HG02870 (cell line): ENCODE measurements at regions not wholly inside any gene's neighbourhood (a gene's known extent, or its start where the extent isn't known, plus 50 kb on each side); places are given as distances from the start of the nearest gene placed in this dataset.
"Not testable (repeated sequence)": the region's sequence is repeated elsewhere in the genome, so short reads cannot be mapped to it uniquely, and the experiment has no call there.

Experiments used
- ATAC-seq: cut with Tn5 transposase; IDR thresholded peaks from one replicate; pipeline ENCODE4 v1.9.1; 2021; ENCODE audit warnings: mild to moderate bottlenecking, moderate library complexity; ENCODE audit not compliant: unreplicated experiment

DNA sequence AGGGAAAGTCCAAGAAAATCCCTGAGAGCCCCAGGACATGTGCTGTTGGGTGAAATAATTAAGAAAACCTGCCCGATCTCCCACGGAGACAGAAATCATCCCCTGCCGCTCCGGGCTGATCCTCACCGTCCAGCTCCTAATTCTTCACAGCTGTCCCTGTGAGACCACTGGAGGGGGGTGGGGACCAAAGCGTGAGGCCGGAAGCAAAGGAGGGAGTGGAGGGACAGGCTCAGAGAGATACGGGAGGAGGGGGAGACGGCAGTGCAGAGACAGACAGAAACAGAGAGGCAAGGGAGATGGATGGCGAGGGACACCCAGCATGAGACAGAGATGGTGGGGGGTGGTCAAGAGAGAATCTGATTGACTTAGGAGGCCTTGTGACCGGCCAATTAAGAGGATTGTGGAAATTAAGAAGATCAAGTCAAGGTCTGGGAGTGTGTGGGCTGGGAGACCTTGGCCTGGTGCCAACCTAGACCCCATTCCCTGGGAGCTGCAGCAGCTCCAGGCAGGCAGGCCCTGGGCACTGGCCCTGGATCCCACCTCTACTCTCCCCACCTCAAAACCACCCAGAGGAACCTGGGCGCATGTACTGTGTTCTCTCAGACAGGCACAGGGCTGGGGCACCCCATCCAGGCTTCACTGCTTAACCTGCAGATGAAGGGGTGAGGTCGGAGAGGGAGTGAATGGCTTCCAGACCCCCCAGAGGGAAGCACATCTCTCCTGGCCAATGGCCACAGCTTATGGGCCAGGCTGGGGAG, 113.2 kb upstream of the ALDH1A3 start:
- ATAC-seq, result no peak

DNA sequence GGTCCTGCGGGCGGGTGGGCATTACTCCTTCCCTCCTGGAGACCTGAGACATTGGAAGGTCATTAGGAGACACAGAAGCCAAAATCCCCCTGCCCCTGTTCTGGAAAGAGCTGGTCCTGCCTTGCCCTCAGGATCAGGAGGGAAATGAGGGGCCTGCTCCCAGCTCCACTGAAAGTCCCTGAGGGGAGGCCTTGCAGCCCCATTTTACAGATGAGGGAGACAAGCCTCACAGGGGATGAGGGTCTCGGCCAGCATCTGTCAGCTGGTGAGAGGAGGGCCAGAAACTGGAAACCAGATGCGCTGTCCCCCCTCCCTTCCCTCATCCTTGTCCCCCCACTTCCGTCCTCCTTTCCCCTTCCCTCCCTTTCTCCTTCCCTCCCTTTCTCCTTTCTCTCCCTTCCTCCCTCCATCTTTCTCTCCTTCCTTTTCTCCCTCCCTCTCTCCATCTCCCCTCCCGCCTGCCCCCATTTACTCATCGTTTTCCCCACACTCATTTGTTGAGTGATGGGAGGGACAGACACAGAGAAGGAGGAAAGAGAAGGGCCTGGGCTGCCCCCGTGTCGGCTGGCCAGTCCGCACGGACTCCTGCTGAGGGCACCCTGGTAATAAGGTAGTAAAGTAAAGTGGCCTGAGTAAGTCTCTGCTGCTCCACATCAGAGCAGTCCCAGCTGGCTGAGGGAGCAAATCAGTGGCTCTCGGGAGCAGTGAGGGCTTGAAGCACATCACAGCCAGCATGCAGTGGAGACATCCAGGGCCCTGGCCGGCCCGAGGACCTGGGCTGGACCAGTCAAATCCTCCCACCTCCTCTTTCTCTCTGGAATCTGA, 112.4 kb upstream of the ALDH1A3 start:
- ATAC-seq, result no peak

DNA sequence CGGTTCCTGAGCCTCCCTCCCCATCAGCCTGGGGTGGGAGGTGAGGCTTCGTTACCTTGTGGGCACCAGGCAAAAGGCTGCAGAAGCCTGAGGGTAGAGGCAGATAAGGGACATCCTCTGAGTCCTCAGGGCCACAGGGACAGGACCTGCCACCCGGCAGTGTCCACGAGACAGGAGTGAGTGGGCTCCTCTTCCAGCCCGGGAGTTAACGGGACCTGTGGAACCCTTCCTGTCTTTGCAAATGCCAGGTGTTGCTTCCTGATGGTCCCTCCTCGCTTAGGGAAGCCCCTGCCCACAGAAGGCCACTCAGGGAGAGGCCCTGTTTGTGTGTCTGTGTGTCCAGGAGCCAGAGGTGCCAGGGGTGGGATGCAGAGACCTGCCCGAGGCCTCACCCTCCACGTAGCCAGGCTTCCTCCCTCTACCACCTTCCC, 111.1 kb upstream of the ALDH1A3 start:
- ATAC-seq, result no peak

DNA sequence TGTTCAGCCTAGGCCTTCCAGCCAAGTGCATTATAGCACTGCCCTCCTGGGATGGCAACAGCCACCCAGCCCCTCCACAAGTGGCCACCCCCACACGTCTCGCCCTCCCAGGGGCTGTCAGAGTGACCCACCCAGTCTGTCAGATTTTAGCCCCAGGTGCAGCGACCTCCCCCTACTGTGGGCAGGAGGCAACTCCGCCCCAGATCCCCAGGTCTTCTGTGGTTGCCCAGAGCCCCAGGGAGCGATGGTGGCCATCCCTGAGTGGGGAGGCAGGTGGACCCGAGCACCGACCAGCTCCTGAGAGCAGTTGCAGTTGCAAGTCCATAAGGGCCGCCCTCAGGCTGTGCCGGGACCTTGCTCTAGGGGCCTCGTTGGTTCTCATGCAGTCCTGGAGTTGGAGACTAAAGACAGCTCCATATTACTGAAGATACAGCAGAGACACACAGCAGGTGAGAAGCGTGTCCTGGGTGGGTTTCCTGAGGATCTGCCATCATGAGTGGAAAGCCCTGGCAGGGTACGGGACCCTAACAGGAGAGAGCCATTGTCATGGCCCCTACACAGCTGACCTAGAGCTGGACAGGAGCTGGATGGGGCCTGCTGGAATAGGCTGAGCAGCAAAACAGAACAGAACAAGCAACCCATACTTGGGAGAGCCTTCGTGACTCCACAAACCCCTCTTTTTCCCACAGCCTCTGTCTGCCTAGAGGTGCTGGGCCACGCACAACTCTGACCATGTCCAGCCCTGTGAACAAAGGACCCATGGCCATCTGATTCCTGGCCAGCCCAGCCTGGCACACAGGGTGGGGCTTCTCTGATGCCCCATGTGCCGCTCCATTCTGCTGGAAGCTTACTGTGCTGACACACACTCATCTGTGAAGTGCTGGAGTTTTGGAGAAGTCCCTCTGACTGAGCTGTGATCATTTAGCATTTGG, 110.3 kb upstream of the ALDH1A3 start:
- ATAC-seq, result no peak

DNA sequence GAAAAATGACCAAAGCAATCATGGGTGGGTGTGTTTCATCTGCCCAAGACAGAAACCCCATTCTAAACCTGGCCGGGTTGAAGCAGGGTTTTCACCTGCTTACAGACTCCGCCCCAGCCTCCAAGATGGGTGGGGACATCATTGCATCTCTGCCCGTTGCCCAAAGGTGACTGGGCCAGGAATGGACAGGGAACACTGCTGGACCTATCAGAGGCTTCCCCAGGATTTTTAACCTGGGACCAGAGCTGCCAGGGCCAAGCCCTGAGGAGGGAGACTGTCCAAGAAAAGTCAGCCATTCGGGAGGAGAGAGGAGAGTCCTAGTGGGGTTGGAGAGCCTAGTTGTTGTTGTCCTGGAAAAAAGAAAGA, 109.7 kb upstream of the ALDH1A3 start:
- no peak for ATAC-seq

DNA sequence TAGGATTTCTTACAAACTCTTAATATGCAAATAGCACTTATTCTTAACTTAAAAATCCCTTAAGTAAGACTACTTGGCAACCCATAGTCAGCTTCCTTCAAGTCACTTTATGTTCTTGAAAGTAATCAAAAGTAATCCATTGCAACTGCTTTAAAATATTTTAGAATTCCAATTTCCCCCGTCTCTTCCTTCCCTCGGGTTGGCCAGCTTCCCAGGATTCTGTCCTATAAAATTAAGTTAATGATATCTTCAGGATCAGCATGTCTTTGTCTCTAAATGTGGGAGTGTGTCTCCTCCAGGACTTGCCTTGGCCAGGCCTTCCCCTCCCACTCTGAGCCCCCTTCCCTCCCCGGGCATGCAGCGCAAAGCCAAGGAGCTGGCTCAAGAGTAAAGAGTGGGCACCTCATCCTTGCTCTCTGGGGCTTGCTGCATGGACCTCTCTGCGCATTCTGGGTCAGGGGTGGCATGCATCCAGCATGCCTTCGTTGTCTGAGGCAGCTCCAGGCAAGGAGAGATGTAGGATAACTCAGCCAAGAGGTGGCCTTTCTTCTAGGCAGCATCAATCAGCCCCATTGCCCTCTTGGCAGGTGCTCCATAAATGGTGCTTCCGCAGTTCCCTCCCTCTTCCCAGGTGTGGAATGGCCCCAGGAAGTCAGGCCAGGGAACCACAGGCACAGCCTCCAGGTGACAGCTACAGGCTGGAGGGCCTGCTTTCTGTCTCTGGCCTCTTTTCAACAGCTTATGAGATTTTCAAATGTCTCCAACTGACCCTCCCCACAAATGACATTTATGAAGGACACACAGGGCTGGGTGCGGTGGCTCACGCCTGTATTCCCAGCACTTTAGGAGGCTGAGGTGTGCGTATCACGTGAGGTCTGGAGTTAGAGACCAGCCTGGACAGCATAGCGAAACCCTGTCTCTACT, 108.7 kb upstream of the ALDH1A3 start:
- no peak for ATAC-seq

DNA sequence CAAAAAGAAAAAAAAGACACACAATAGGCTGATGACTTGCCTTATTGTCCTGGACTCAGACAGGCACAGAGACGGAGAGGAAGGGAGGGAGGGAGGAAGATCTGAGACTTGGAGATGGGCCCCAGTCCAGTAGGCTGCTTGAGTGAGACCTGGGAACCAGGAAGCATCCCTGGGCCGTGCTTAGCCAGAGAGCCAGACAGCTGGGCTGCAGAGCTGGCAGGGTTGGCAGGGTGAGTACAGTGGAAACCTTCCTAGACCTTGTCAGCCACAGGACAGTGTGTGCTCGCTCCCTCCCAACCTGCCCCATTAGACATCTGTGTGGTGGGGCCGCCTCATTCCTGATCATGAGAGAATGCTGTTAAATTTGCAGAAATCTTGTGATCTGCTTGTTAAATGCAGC, 107.9 kb upstream of the ALDH1A3 start:
- ATAC-seq, result no peak

DNA sequence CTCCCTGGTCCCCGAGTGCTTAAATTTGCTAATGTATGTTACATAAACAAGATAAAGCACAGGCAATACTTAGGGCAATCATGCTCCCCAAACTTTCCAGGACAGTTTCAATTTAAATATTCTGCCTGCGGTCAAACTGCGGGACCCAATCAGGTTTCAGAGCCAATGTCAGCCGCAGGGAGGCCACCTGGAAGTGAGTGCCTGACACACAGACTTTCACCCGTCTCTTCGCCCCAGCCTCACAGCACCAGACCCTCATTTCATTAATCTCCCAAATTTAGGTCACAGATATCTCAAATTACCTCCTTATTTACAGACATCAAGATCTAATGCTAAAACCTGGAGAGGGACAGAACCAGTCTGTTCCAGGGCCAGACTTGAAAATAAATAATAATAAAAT, 107.2 kb upstream of the ALDH1A3 start:
- ATAC-seq, result no peak

DNA sequence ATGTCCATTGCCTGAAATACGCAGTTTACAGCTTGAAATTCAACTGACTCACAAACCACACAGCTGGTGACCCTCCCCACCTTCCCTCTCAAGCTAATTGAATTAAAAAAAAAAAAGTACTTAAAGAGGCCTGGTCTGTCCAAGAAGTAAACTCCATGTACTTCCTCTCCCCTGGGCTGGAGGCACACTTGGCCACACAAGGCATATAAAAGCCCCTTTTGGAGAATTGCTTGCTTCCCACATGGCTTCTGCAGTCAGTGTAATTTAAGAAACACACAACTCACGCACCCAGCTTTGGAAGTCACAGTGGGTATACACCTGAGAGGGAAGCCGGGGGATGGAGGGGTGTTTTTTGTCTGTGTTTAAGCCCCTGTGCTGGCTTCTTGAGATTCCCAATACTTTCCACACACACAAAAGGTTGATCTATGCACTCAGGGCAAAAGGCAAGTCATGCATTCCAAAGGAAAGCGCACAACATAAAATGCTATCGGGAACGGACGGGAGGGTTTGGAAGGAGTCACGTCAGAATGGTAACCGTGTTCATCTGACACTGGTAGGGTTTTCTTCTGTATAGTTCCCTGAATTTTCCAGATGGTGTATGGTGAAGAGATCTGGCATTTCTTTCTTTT, 106.6 kb upstream of the ALDH1A3 start:
- no peak for ATAC-seq

DNA sequence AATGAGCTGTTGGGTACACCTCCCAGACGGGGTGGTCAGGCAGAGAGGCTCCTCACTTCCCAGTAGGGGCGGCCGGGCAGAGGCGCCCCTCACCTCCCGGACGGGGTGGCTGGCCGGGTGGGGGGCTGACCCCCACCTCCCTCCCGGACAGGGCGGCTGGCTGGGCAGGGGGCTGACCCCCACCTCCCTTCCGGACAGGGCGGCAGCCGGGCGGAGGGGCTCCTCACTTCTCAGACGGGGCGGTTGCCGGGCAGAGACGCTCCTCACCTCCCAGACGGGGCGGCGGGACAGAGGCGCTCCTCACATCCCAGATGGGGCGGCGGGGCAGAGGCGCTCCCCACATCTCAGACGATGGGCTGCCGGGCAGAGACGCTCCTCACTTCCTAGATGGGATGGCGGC, 105.6 kb upstream of the ALDH1A3 start:
- ATAC-seq, result not testable (repeated sequence)

DNA sequence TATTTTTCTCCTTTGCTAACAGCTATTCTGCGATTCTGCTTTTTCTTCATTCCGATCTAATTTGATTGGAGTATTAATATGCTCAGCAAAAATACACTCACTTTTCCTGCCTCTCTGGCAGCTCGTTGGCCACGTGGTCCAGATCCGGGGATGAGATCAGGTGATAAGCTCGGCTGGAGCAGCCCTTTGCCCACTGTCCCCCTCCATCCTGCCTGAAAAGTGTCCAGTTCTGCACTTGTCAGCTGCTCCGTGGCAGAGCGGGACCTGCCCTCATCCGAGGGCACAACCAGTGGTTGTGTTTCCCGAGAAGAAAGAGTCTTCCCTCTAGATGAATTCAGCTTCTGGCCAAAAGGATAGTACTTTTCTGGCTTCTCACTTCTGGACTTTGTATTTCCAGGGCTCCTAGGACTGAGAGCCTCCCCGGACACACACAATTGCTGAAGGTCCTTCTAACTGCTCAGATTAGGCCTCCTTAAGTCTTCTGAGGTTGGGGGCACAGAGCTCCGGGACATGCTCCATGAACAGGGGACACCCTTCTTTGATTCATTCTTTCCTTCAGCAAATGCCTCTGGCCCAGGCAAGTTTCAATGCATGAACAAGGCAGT, 103.9 kb upstream of the ALDH1A3 start:
- no peak for ATAC-seq

DNA sequence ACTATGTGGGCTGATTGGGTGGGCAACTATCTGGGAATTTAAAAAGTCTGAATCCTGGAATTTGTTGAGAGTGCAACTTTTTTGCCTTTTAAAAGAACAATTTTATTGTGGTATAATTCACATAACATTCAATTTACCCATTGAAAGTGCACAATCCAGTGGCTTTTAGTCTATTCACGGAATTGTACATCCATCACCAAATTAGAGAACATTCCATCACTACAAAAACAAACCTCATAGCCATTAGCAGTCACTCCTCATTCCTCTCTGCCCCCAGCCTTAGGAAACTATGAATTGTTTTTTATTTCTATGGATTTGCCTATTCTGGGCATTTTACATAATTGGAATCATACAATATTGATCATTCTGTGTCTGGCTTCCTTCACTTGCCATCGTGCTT, 101.8 kb upstream of the ALDH1A3 start:
- no peak for ATAC-seq

DNA sequence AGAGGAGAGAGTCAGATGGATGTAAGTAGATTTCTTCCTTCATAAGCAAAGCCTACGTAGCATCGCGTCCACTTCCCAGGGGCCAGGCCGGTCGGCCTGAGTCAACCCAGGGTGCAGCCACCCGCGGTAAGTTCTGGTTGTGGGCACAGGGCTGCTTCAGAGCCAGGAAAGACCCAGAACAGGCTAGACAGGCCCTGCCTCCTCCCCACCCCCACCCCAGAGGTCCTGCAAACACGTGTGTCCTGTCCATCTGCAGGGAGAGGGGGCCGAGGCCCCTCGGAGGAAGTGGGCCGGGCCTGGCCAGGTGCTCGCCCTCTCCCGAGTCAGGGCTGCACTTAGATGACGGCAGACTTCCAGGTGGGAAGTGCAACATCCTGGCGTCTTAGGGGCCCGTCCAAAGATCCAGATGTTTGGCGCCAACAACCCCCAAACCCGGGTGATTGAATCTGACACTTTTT, 100.8 kb upstream of the ALDH1A3 start:
- ATAC-seq, result no peak

DNA sequence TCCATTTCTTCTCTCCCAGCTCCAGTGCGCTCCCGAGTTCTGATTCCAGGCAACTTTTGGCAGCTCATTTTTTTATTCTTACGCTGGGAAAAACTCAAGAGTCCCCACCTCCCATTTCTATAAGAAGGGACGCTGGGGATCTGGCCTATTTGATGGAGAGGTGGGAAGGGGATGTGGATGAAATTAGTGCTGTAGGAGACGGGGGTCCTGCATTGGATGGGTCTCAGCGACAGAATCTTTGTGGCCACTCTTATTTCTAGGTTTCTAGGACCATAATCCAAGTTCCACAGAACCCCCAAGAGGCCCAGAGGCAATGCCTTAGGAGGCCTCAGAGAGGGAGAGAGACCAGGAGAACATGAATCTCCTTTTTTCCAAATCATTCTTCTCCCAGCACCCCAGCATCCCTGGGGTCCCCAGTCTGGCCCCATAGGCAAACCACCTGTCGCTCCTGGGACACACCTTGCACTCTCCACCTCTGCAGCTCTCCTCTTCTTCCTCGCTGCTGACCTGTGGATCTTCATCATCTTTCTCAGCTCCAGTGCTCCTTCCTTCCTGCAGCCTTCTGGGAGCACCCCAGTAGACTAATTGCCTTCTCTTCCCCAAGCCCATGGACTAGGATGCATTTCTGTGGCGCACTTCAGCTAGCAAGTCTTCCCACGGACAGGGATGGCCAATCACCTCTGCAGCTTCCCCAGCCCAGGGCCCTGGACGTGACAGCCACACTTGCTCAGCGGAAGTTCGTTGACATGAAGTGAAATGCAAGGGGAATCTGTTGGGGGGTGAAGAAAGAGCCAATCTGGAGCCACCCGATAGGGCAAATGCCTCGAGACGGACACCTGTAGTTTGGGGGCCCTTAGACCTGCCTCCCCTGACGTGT, 100.1 kb upstream of the ALDH1A3 start:
- no peak for ATAC-seq

DNA sequence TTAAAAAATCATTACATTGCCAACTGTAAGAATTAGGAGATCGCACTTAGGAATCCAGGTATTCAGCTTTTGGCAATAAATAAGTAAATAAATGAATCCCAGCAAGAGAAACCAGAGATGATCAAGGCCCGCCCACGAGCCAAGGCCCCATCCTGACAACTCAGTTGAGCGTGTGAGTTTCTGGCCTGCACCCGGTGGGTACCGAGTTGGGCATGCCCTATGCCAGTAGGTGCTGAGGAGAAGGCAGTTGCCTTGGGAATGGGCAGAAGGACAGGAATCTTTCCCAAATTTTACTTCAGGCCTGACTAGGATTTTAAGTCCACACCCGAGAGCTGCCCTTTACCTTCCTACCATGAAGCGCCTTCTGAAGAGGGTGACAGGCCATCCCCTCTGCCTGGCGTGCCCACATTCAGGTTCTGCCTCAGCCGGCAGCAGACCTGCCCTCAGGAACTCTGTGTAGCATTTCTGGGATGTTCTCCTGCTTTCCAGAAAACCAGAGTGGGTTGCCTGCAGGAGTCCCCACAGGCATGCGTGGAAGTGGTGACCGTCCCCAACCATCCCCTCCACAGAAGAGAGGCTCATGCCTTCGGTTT, 99.3 kb upstream of the ALDH1A3 start:
- ATAC-seq, result no peak

DNA sequence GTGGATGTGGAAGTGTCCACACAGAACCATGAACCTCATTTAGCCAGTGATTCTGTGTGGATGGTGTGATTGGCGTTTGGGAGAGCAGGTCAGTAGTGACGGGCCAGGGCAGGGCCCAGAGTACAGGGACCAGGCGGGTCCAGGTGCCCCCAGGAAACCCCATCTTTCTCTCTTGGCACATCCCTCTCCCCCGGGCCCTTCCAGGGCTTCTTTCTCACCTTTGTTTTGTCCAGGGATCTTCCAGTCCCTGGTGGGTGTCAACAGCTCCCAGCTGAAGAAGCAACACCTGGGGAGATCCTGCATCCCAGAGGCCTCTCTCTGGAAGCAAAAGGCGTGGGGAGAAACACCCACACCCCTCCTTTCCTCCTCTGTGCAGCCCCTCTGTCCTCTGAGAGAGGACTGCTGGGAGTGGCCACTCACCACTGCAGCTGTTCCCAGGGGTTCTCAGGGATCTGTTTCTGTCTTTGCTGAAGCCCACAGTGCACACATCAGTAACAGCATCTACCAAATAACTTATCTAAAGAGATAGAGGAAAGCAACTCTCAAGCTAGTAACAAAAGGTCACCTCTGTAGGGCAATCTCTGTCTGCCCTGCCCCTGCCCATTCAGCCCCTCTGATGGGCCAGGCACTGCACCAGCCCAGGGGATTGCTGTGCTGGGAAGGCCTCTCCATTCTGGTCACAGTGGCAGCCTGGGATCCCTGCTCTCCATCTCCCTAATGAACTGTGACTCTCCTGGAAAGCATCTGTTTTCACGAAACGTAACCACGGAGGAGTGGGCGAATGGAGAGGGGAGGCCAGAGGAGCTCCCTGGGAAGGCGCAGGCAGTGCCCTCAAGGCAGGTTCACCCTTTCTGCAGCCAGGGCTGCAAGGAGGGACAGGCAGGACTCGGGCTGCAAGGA, 98.3 kb upstream of the ALDH1A3 start:
- ATAC-seq, result no peak

DNA sequence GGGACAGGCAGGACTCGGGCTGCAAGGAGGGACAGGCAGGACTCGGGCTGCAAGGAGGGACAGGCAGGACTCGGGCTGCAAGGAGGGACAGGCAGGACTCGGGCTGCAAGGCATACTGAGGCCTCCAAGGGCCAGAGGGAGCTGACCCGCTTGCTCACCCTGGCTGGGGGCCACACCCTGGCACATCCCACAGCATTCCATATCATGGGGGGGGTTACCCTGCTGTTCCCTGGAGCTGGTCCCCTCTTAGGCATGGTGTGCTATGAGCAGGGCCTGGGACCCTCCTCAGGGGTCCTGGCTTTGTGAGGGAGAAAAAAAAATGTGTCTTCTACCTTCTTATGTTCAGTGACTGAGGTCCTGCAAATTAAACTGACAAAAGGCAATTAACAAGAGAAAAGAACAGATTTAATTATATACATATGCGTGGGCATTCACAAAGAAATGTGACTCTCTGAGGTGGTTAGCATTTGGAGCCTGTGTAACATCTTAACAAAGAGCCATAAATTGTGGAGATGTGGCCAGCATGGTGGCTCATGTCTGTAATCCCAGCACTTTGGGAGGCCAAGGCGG, 97.6 kb upstream of the ALDH1A3 start:
- no peak for ATAC-seq
